ENCODE measurements at regions not wholly inside any gene's neighbourhood (a gene's known extent, or its start where the extent isn't known, plus 50 kb on each side); places are given as distances from the start of the nearest gene placed in this dataset.

DNA sequence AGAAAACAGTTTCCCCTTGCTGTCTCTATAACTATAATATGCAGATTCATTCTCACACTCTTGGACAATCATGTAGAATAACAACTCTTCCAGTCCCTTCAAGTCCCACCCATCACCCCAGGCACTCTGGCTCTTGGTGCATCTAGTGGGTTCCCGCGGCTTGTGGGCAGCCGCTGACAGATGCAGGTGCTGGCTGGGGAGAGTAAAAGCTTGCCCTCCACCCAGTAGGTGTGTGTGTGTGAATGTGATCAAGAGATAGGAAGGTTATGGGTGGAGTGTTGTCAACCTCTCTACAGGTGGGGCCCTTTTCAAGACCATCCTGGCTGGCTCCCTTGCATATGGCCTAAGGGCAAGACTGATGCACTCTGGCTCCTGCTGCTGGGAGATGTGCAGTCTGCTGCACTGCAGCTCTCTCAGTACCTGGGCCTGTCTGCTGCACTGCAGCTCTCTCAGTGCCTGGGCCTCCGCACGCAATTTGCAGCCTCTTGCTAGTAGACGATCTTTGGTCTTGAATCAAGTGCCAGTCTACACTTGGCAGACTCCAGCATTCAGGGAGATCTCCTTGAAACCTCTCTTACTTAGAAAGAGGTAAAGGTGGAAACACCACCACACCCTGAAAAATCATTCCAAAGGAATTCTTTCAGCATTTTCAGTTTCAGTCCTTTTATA is 189.7 kb upstream of the GDNF start:
- DNase-seq (ENCODE audit: low spot score) = no peak

- DNase-seq (ENCODE audit: low spot score) = no peak
These were observed 184.0 kb upstream of the GDNF start for GRCh38 chr5:38023799-38024198.

DNA sequence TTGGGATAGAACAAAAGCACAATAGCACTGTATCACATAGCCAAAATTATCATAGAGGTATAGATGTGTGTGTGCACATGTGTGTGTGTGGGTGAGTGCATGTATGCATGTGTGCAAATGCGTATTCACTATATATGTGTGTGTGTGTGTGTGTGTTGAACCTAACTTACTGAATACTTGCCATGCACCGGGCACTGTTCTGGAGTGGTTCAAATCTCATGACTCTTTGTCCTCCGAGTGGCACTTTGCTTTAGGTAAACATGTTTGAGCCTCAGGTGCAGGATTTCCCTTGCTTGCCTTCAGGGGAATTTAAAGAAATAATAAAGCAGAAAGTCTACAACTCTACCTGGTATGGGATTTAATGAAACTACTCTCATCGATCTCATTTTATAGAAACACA is 183.5 kb upstream of the GDNF start:
- no peak for DNase-seq (ENCODE audit: low spot score)

DNA sequence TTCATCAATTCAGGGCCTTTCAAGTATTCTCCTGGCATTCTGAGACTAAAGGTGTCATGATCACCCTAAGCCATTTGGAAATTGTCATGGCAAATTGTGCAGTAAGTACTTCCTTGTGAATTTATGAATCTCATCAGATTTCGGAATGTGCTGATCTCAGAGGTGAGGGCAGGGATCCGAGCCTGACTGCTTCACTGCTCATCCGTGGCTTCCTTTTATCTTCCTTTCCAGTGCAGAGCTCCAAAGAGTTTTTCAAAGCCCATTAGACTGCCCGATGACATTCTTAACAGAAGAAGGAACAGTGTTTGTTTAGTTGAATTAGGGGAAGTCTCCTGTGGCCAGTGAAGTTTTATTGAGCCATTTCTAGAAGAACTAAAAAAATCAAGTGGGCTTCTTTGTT is 182.8 kb upstream of the GDNF start:
- no peak for DNase-seq (ENCODE audit: low spot score)

DNA sequence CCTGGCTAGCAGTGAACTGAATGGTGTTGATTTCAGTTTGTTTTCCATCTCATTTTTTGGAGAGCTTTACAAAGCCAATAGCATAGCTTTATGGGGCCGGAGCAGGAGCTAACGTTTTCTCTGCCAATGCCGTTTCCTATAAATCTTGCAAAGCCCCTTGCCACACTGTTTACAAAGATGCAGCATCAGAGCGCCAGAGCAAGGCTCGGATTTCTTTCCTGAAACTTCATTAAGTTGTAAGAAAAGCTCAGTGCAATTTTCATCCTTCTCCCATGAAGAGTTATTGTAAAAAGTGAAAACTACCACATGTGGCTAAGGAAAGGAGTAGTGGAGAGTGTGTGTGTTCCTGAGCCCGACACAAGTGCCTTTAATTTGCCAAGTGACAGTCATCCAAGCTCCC is 178.2 kb upstream of the GDNF start:
- DNase-seq (ENCODE audit: low spot score) = no peak

DNA sequence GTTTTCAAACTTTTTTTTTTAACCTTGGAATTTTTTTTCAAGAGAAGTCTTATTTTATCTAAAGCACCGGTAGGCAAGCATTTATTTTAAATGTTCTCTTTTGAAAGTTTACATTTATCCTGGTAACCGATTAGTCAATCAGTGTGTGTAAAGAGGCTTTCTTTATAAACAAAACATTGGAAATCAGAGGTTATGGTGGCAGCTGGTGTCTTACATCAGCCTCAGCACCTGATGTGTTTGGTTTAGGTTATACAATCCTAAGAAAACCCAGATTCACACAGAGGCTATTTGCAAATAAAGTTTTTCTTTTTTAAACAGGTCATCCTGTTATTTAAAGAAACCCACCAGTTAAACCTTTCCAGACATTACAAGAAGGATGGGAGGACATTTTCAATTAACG is 173.3 kb upstream of the GDNF start:
- no peak for DNase-seq (ENCODE audit: low spot score)

DNA sequence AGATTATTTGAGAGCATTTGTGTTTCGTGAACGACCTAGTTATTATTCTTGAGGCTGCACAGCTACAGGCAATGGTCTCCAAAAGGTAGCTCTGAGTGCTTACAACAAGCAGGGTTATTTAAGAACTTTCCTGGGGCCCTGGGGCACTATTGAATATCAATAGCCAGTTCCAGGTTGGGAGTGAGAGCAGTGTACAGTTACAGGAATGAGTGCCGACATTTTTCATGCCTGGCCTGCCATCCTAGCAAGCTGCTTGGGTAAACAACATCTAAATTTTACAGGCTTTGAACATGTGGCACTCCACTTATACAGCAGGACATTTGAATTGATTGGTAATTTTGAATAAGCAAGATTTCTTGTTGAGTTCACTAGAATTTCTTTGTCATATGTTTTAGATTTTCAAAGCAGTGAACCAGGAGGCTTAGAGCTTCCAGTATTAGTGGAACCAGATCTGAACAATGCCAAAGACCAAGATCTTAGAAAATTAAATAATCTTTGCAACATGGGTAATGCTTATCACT is 171.9 kb upstream of the GDNF start:
- no peak for DNase-seq (ENCODE audit: low spot score)

DNA sequence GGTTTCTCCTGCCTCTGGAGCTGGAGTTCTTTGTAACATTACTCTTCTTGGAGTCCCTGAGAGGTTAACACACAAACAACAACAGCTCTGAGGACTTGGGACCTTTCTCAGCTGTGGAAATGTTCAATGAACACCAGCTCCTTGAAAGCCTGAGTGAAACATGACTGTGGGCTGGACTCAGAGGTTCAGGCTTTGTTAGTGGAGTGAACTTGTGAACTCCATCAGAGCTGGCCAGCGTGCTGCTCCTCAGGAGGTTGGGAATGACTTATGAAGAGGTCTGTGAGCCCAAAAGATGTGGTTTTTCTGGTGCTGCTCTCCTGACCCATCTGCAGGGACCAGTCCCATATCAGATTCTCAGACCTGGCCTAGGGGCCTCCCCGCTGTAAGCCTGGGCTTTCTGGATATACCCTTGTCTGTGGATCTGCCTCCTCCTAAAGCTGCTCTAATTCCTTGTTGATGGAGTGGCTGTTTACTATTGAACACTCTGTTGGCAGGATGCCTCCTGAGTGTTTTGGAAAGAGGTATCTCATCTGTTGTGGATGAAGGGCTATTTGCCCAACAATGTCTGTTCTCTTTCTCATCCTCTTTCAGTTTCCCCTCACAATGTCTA is 170.0 kb upstream of the GDNF start:
- DNase-seq (ENCODE audit: low spot score) = no peak

DNA sequence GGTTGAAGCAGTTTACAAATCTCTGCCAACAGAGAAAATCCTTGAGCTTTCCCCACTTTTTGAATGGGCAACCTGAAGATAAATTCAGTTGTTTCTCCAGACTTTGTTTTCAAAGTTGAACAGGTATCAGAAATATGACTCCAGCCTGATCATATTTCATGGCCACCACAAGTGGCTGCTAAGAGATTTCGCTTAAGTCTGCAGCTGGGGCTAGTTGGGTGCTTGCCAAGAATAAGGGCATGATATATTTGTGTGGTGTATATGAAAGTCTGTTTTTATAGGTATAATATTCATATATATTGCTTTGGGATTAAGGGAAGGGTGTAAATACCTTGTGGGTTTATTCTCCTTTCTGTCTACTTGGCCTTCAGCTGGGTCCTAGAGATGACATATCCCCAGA is 168.4 kb upstream of the GDNF start:
- no peak for DNase-seq (ENCODE audit: low spot score)

DNA sequence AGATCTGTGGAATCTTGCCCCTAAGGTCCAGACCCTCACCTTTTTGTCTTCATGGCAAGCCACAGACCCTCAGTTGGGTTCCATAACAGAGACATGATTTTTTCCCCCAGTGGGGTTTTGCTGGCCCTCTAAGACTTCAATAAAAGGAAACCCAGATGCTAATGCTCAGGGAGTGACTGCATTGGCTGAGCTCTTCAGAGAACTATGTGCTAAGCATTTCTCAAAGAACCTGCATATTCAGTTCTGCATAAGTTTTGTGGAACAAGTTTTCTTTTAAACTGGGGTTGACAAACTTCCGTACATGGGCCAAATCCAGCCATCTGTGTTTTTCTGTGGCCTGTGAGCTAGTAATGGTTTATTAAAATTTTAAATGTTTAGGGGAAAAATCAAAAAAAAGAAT is 159.8 kb upstream of the GDNF start:
- no peak for DNase-seq (ENCODE audit: low spot score)

DNA sequence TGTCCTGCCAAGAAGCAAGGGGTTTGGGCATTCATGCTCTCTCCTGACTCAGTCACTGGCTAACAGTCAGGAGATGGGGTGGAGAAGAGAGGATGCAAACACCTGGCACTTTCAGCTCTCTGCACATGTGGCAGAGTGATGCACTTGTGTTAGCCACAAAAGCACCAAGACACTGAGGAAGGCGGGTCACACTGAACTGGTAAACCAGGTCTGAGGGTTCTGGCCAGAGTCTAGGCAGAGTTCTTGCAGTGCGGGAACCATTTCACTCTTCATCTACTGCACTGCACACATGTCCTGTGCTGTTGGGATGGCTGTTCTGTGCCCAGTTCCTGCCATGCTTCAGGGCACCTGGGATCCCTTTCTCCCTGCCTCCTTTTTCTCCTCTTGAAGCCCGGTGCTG is 157.1 kb upstream of the GDNF start:
- no peak for DNase-seq (ENCODE audit: low spot score)

- no peak for DNase-seq (ENCODE audit: low spot score)
These were observed 154.9 kb upstream of the GDNF start for GRCh38 chr5:37994729-37995128.

DNA sequence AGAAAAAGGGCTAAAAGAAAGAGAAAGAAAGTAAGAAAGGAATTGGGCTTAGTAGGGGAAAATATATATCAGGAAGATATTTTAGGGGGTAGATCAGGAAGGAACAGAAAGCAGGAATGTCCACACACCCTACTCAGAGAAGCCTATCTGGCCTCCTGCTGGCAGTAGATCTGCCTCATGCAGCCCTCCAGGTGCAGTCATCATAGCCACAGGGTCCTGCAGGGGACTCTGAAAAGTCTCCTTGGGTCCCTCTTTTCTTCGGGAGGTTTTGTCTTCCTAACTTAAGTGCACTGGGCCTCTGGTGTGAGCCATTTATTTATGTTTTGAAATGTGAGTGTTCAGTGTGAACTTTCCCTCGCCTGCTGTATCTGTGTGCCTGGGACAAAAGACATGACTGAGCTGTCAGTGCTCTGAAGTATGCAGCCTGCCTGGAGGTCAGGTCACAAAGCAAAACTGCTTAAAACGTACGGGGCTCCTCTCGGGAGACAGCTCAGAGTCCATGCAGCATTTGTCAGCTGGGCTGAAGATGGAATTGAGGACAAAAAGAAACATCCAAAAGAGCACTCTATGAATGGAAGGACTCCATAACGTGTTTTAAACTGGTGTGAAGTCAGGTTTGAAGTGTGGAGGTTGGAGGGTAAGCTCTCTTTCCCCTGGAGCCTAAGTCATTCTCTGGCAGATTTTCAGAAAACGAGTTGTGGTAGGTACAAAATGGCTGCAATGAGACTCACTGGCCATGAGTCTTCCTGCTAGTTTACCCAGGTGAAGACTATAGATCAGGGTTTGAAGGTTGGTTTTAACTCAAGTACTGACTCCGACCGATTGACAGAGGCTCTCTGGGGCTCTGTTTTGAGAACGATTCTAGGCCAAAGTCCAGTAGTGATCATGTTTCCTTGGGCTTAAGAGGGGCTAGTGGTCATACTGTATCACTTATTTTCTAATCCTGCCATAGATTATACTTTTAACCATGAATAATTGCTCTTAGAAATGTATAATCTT is 151.8 kb upstream of the GDNF start:
- no peak for DNase-seq (ENCODE audit: low spot score)

- no peak for DNase-seq (ENCODE audit: low spot score)
These were observed 150.0 kb upstream of the GDNF start for GRCh38 chr5:37989884-37990283.

DNA sequence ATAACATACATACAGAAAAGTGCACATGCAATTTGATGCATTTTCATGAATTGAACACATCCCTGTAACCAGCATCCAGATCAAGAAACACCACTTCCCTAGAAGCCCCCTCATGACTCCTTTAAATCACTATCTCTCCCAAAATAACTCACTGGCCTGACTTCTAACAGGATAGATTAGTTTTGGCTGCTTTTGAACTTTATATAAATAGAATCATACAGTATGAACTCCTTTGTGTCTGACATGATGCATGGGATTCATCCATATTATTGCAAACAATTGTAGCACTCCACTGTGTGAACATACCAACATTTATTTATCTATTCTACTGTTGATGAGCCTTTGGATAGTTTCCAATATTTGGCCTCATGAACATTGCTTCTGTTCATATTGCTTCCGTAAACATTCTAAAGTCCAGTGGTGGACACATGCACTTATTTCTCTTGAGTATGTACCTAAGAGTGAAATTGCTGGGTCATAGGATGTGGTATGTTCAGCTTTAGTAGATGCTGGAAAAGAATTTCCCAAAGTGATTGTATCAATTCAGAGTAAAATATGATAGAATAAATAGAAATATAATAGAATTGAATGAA is 148.7 kb upstream of the GDNF start:
- no peak for DNase-seq (ENCODE audit: low spot score)

DNA sequence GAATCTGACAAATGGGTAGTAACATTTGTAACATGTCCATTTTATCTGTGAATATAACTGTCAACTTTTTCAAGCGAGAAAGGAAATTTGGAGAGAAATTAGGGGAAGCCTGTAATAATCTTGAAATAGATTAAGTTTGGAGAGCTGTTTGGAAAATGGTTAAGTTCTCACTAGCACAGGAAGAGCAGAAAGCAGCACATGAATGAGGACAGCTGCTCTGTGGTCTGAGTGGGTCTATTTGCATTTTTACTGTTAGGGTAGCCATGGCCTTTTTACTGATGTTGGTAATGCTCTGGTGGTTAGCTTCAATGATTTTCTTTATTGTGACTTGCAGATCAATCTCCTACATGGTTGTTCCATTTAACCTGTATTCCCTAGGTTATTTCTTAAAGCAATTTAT is 144.5 kb upstream of the GDNF start:
- no peak for DNase-seq (ENCODE audit: low spot score)

DNA sequence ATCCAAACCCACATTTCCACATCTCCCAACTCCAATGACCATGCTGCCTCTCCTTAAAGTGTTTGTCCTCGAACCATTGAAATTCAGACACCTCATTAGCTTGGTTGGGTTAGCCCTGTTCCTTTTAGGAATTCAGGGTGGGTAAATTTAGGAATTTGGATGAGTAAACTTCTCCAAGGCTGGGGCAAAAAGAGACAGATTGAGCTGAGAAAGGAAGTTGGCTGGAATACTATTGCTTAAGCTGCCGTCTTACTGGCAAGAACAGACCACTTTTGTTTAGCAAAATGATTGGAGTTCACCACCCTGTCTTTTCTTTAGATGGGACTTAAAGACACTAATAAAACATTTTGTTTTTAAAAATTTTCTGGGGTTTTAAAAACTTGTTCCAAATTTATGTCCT is 143.6 kb upstream of the GDNF start:
- no peak for DNase-seq (ENCODE audit: low spot score)

- no peak for DNase-seq (ENCODE audit: low spot score)
These were observed 139.7 kb upstream of the GDNF start for GRCh38 chr5:37979559-37979958.

DNA sequence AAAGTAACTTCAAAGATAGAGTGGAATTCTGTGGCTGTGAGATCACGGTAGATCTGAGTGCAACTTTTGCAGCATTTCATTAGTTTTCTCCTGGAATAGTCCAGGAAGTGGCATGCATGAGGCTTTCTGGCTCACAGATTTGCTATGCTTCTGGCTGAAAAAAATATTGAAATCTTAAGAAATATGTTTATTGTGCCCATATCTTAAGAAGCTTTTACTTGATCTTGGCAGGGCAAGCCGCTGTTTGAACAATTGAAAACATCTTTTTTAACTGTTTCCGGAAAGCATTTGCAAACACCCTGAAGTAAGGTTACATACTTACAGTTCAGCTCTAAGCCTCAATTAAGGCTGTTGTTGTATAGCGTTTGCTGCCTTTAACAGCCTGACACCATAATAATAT is 135.7 kb upstream of the GDNF start:
- no peak for DNase-seq (ENCODE audit: low spot score)

DNA sequence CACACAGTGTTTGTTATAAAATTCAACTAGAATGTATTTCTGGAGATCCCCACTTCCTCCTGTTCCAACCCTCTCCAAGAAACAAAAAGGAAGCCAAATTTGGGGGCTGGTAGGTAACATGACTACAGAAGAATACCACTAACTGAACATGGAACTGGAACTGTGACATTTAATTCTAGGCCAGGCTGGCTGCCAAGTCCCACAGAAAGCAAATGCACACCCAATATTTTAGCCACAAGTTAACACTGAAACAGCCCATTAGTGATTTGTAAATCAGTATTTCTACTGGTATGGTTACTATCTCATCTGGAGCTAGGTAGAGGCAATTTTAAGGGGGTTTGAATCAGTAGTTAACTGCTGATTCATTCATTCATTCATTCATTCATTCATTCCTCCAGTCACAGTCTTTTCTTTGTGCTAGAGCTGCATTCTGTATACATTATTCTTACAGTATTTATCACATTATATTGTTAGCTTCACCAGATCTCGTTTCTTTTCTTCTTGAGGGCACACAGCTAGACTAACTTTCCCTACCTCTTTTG is 131.7 kb upstream of the GDNF start:
- DNase-seq (ENCODE audit: low spot score) = no peak

DNA sequence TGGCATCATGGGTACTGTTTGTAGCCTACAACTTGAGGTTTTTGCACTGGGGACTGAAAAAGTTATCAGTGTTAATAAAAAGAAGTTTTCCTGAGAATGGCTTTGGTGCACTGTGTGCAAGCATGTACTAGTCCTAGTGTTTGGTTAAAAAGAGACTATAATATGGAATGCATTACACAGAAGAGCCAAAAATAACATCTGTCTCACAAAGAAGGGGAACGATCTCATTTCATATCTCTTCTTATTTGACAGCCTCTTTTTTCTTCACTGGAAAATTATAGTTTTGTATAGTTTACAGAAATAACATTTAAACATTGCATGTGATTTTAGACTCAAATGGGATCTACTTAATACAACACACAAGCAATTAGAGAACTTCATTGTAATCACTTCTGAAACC is 127.0 kb upstream of the GDNF start:
- no peak for DNase-seq (ENCODE audit: low spot score)

- DNase-seq (ENCODE audit: low spot score) = no peak
These were observed 126.5 kb upstream of the GDNF start for GRCh38 chr5:37966291-37966690.

All from CD4-positive, alpha-beta T cell treated with Interleukin-2 at 100 ng/mL for 4 hours (primary cell).